Tibial artery (tissue), 4 donors: ENCODE measurements at regions not wholly inside any gene's neighbourhood (a gene's known extent, or its start where the extent isn't known, plus 50 kb on each side); places are given as distances from the start of the nearest gene placed in this dataset.

Experiments
- DNase-seq, 2 donors: peaks; one replicate each; pipeline ENCODE4 v3.0.0-alpha.2; 2019
- H3K27ac ChIP-seq, 2 donors: fragments of 200-600 bp; sonication (generic) in 1 of 2; 1 replicate in 1 of 2; 2 replicates in 1 of 2; pipeline ENCODE4 v1.5.1; 2018 to 2019; ENCODE audit warnings: mild to moderate bottlenecking in 1 of 2
- H3K27me3 ChIP-seq, 2 donors: fragments of 200-600 bp; sonication (generic) in 1 of 2; one replicate each; pipeline versions ENCODE4 v1.5.1 to v1.6.0; 2016 to 2019
- H3K36me3 ChIP-seq, 3 donors: fragments of 200-600 bp; sonication (generic) in 2 of 3; one replicate each; pipeline ENCODE4 v1.5.1; 2016 to 2019; ENCODE audit warnings: mild to moderate bottlenecking in 2 of 3
- H3K4me1 ChIP-seq, 4 donors: fragments of 200-600 bp; sonication (generic) in 2 of 4; 1 replicate in 3 of 4; 2 replicates in 1 of 4; pipeline ENCODE4 v1.5.1; 2016 to 2019
- H3K4me3 ChIP-seq, 2 donors: fragments of 200-600 bp; sonication (generic) in 1 of 2; 1 replicate in 1 of 2; 2 replicates in 1 of 2; pipeline ENCODE4 v1.5.1; 2018 to 2019; ENCODE audit warnings: mild to moderate bottlenecking in 2 of 2
- H3K9me3 ChIP-seq, 3 donors: fragments of 200-600 bp; sonication (generic) in 1 of 3; one replicate each; pipeline ENCODE4 v1.5.1; 2016 to 2019
- CTCF ChIP-seq, 2 experiments: fragments of 200-600 bp in 1 of 2; fragments of 450-650 bp in 1 of 2; IDR thresholded peaks; one replicate each; pipeline ENCODE4 v1.5.1; 2017 to 2019; ENCODE audit warnings: antibody characterized with exemption in 2 of 2, mild to moderate bottlenecking in 1 of 2, moderate library complexity in 1 of 2
- intact Hi-C: fragments of 100-400 bp; cut with DNase I; formaldehyde crosslinking; loops from one replicate; pipeline ENCODE4 v1.15.0; 2023; ENCODE audit warnings: low total_unique reads

DNA sequence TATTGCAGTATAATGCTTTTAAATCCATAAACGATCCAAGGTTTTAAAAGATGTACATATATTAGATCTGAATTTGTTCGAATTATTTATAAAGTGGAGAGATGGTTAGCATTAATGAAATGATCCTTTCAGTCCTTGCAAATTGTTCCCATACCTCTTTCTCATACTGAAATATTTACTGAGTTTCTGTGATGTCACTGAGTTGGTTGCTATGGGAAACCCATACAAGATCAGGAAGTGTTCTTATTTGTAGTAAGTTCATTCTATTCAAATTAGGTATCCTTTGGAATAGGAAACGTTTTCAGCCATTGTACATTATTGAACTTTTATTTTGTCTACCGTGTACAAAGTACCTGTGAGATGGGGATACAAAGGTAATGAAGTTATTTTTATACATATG lies 73.2 kb upstream of the CHL1 start:
- TF ChIP-seq CTCF (IDR thresholded peaks at IDR 0.05) = no peak
- H3K36me3 ChIP-seq = no peaks in the 10 kb centered on the region
- DNase-seq = no peak
- intact Hi-C loops = no loop called here
- H3K4me1 ChIP-seq = no peaks in the 10 kb centered on the region
- H3K27me3 ChIP-seq = no peaks in the 10 kb centered on the region
- no peak overlapping the region for H3K27ac ChIP-seq
- no peaks in the 10 kb centered on the region for H3K9me3 ChIP-seq
- no peak overlapping the region for H3K4me3 ChIP-seq

DNA sequence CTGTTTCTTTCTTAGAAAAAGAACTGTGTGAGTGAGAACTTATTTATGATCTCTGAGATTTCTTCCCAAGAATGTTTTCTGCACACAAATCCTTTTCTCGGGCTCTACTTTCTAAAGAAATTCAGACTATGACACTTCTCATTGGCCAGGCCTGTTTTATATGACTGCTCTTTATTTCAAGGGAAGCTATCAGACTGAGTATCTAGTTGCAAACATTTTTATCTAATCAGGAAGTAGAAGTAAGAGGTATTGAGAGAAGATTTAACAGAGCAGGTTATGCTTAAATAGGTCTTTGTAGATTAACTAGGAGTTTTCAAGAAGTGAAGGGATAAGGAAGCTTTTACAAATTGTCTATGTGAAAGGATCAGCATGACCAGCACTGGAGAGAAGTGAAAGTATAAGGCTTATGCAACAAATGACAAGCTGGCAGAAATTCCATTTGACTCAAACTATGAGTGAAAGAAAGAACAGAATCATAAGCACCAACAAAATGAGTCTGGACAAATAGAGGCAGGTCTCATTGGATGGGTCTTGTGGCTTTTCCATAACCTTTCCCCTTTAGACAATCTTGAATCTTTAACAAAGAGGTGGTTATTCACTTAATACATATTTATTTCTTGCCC lies 71.9 kb upstream of the CHL1 start:
- TF ChIP-seq CTCF (IDR thresholded peaks at IDR 0.05) = no peak
- no peaks in the 10 kb centered on the region for H3K4me1 ChIP-seq
- H3K36me3 ChIP-seq = no peaks in the 10 kb centered on the region
- no peaks in the 10 kb centered on the region for H3K9me3 ChIP-seq
- H3K4me3 ChIP-seq = no peak overlapping the region
- no peak for DNase-seq
- no peak overlapping the region for H3K27ac ChIP-seq
- H3K27me3 ChIP-seq = no peaks in the 10 kb centered on the region
- intact Hi-C loops = no loop called here

GRCh38 chr3:128515-129172 lies 67.9 kb upstream of the CHL1 start:
- no peaks in the 10 kb centered on the region for H3K9me3 ChIP-seq
- no peak overlapping the region for H3K27ac ChIP-seq
- TF ChIP-seq CTCF (IDR thresholded peaks at IDR 0.05) = no peak
- DNase-seq = no peak
- intact Hi-C loops = no loop called here
- H3K4me1 ChIP-seq = no peaks in the 10 kb centered on the region
- no peaks in the 10 kb centered on the region for H3K27me3 ChIP-seq
- no peaks in the 10 kb centered on the region for H3K36me3 ChIP-seq
- H3K4me3 ChIP-seq = no peak overlapping the region

DNA sequence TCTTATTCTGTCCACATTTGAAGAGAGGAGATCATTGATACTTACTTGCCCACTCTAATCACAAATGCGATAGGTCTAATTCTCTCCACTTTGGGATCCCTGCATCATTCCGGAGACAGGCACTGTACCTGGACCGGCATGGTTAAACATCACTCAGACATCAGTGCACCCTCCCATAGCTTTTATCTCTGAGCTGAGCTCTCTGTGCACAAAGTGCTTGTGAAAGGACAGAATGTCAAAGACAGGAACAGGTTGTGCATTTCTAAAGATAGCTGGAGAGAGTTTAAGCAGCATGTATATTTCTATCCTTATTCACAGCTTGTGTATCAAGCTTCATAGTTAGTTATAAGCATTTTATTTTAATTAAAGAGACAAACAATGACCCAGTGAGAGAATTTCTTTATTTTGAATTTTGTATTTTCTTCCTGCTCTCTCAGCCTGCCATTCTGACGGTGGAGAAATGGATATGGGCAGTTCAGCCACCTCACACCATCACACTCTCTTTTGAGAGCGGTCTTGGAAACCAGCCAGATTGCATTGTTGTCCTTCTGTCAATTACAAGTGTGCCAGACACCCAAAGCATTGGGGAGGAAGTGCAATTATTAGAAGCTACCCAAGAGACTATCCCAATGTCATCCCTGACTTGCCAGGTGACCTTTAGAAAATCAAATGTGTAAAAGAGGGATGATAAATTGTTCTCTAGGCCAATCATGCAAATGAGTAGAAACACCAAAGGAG lies 65.2 kb upstream of the CHL1 start:
- Histone ChIP-seq H3K9me3 (no peaks in the 10 kb centered on the region), H3K36me3 (no peaks in the 10 kb centered on the region), H3K27ac (no peak overlapping the region), H3K4me3 (no peak overlapping the region), H3K4me1 (no peaks in the 10 kb centered on the region), H3K27me3 (no peaks in the 10 kb centered on the region)
- intact Hi-C loops = no loop called here
- no peak for DNase-seq
- no peak for TF ChIP-seq CTCF (IDR thresholded peaks at IDR 0.05)

- H3K4me1 ChIP-seq = no peaks in the 10 kb centered on the region
- no peak for DNase-seq
- no peak for TF ChIP-seq CTCF (IDR thresholded peaks at IDR 0.05)
- H3K4me3 ChIP-seq = no peak overlapping the region
- intact Hi-C loops = no loop called here
- no peak overlapping the region for H3K27ac ChIP-seq
- H3K27me3 ChIP-seq = no peaks in the 10 kb centered on the region
- H3K36me3 ChIP-seq = no peaks in the 10 kb centered on the region
- no peaks in the 10 kb centered on the region for H3K9me3 ChIP-seq
These were observed 64.2 kb upstream of the CHL1 start for GRCh38 chr3:132378-132777.
